Caco-2 (cell line): ENCODE measurements at regions not wholly inside any gene's neighbourhood (a gene's known extent, or its start where the extent isn't known, plus 50 kb on each side); places are given as distances from the start of the nearest gene placed in this dataset.

ENCODE experiments used
- BruUV-seq: library from RNA; stranded (reverse); fragments of 400-500 nt; replicated peaks from 2 replicates; lab custom pipeline; 2021; lab: Mats Ljungman, UMichigan
- CTCF ChIA-PET: fragments of 300-600 bp; sonication (Branson Sonifier 250); formaldehyde crosslinking; loops from one replicate; lab custom pipeline; 2022; ENCODE audit warnings: antibody characterized with exemption; lab: Charles Lee
- POLR2A ChIA-PET: fragments of 300-600 bp; sonication (Branson Sonifier 250); formaldehyde crosslinking; loops from one replicate; lab custom pipeline; 2022; ENCODE audit warnings: antibody characterized with exemption; lab: Charles Lee
- DNase-seq, 2 experiments: peaks; one replicate each; pipeline versions ENCODE4 v3.0.0 to v3.0.0-alpha.2; 2020 to 2022
- H3K27me3 ChIP-seq: replicated peaks from 2 replicates; pipeline ENCODE4 v1.6.0; 2011; ENCODE audit warnings: low read length; ENCODE audit not compliant: control insufficient read depth, insufficient read depth
- H3K36me3 ChIP-seq: 2 replicates; pipeline ENCODE4 v1.5.1; 2011; ENCODE audit warnings: low read length; ENCODE audit not compliant: control insufficient read depth, insufficient read depth
- H3K4me1 ChIP-seq: fragments of 250-450 bp; sonication (Bioruptor Pico); 2 replicates; pipeline ENCODE4 v1.5.1; 2020; ENCODE audit warnings: mild to moderate bottlenecking
- H3K4me3 ChIP-seq: 2 replicates; pipeline ENCODE4 v1.5.1; 2011; ENCODE audit warnings: low read depth, mild to moderate bottlenecking, control low read depth, low read length
- H3K9me3 ChIP-seq: fragments of 250-450 bp; sonication (Bioruptor Pico); 2 replicates; pipeline ENCODE4 v1.5.1; 2020; ENCODE audit warnings: mild to moderate bottlenecking, moderate library complexity
- H3K27ac Mint-ChIP-seq: one replicate; pipeline ENCODE4 v1.8.0; 2022; ENCODE audit warnings: mixed read lengths; ENCODE audit not compliant: unreplicated experiment
- H3K27me3 Mint-ChIP-seq: one replicate; pipeline ENCODE4 v1.8.0; 2022; ENCODE audit warnings: mixed read lengths; ENCODE audit not compliant: insufficient read depth, unreplicated experiment
- H3K36me3 Mint-ChIP-seq: one replicate; pipeline ENCODE4 v1.8.0; 2022; ENCODE audit warnings: mild to moderate bottlenecking, mixed read lengths; ENCODE audit not compliant: insufficient read depth, unreplicated experiment
- H3K4me1 Mint-ChIP-seq: one replicate; pipeline ENCODE4 v1.8.0; 2022; ENCODE audit warnings: low read depth, mixed read lengths; ENCODE audit not compliant: unreplicated experiment
- H3K4me3 Mint-ChIP-seq: one replicate; pipeline ENCODE4 v1.8.0; 2022; ENCODE audit warnings: mild to moderate bottlenecking, moderate library complexity, mixed read lengths; ENCODE audit not compliant: unreplicated experiment
- H3K9me3 Mint-ChIP-seq: one replicate; pipeline ENCODE4 v1.8.0; 2022; ENCODE audit warnings: mixed read lengths; ENCODE audit not compliant: unreplicated experiment
- CTCF ChIP-seq, 2 experiments: fragments of 200-600 bp in 1 of 2; IDR thresholded peaks; 1 replicate in 1 of 2; 2 replicates in 1 of 2; pipeline versions ENCODE4 v1.5.1 to v1.8.0; 2011 to 2022; ENCODE audit warnings: antibody characterized with exemption in 1 of 2, control low read depth in 1 of 2, inconsistent platforms in 1 of 2, low read depth in 1 of 2, low read length in 1 of 2, mild to moderate bottlenecking in 1 of 2, moderate library complexity in 1 of 2; ENCODE audit not compliant: insufficient read depth in 1 of 2, severe bottlenecking in 1 of 2, unreplicated experiment in 1 of 2
- intact Hi-C: fragments of 100-400 bp; cut with micrococcal nuclease; formaldehyde crosslinking; loops from one replicate; pipeline ENCODE4 v1.10.0; 2022; ENCODE audit not compliant: unreplicated experiment

GRCh38 chr5:158205992-158206391 is 347.0 kb upstream of the CLINT1 start:
- Histone ChIP-seq H3K27me3 (no peaks in the 10 kb centered on the region), H3K4me3 (no peak overlapping the region), H3K36me3 (no peaks in the 10 kb centered on the region), H3K4me1 (no peaks in the 10 kb centered on the region), H3K9me3 (no peaks in the 10 kb centered on the region)
- Mint-ChIP-seq H3K4me3 (no peak overlapping the region), H3K27ac (no peak overlapping the region), H3K36me3 (no peaks in the 10 kb centered on the region), H3K4me1 (no peaks in the 10 kb centered on the region), H3K27me3 (peaks cover 18% of the 10 kb centered on the region), H3K9me3 (no peaks in the 10 kb centered on the region)
- no peak for TF ChIP-seq CTCF (IDR thresholded peaks at IDR 0.05; ENCODE audit: insufficient read depth in 1 of 2, low read depth in 1 of 2, low read length in 1 of 2, severe bottlenecking in 1 of 2, unreplicated experiment in 1 of 2)
- CTCF ChIA-PET, result no interaction called here
- POLR2A ChIA-PET, result no interaction called here
- intact Hi-C loops, result no loop called here
- no TSS peak for BruUV-seq
- no peak for DNase-seq

GRCh38 chr5:158203261-158203660 is 344.3 kb upstream of the CLINT1 start:
- ChIA-PET POLR2A (no interaction called here), CTCF (no interaction called here)
- no peak overlapping the region for H3K4me3 Mint-ChIP-seq
- no peak for TF ChIP-seq CTCF (IDR thresholded peaks at IDR 0.05; ENCODE audit: insufficient read depth in 1 of 2, low read depth in 1 of 2, low read length in 1 of 2, severe bottlenecking in 1 of 2, unreplicated experiment in 1 of 2)
- no peak for DNase-seq
- intact Hi-C loops, result no loop called here
- BruUV-seq, result no TSS peak
- no peaks in the 10 kb centered on the region for H3K9me3 Mint-ChIP-seq
- no peak overlapping the region for H3K27ac Mint-ChIP-seq
- Histone ChIP-seq H3K9me3 (no peaks in the 10 kb centered on the region), H3K36me3 (no peaks in the 10 kb centered on the region), H3K27me3 (no peaks in the 10 kb centered on the region), H3K4me3 (no peak overlapping the region), H3K4me1 (no peaks in the 10 kb centered on the region)
- peaks cover 23% of the 10 kb centered on the region for H3K27me3 Mint-ChIP-seq
- H3K36me3 Mint-ChIP-seq, result no peaks in the 10 kb centered on the region
- no peaks in the 10 kb centered on the region for H3K4me1 Mint-ChIP-seq

- Mint-ChIP-seq H3K27ac (no peak overlapping the region), H3K27me3 (peaks cover 23% of the 10 kb centered on the region), H3K4me1 (no peaks in the 10 kb centered on the region), H3K9me3 (no peaks in the 10 kb centered on the region), H3K36me3 (no peaks in the 10 kb centered on the region), H3K4me3 (no peak overlapping the region)
- intact Hi-C loops, result no loop called here
- ChIA-PET POLR2A (no interaction called here), CTCF (no interaction called here)
- Histone ChIP-seq H3K9me3 (no peaks in the 10 kb centered on the region), H3K36me3 (no peaks in the 10 kb centered on the region), H3K4me3 (no peak overlapping the region), H3K4me1 (no peaks in the 10 kb centered on the region), H3K27me3 (no peaks in the 10 kb centered on the region)
- TF ChIP-seq CTCF (IDR thresholded peaks at IDR 0.05; ENCODE audit: insufficient read depth in 1 of 2, low read depth in 1 of 2, low read length in 1 of 2, severe bottlenecking in 1 of 2, unreplicated experiment in 1 of 2), result no peak
- no TSS peak for BruUV-seq
- no peak for DNase-seq
These were observed 343.9 kb upstream of the CLINT1 start for GRCh38 chr5:158202801-158203200.
